Mucosa of rectum (tissue), 2 donors: ENCODE measurements at regions not wholly inside any gene's neighbourhood (a gene's known extent, or its start where the extent isn't known, plus 50 kb on each side); places are given as distances from the start of the nearest gene placed in this dataset.

Experiments
- H3K27ac ChIP-seq, 2 donors: one replicate each; pipeline ENCODE4 v1.7.0; 2013; ENCODE audit warnings: inconsistent platforms in 2 of 2, low read depth in 2 of 2, low read length in 2 of 2
- H3K27me3 ChIP-seq, 2 donors: one replicate each; pipeline ENCODE4 v1.7.0; 2013; ENCODE audit warnings: low read length in 2 of 2; ENCODE audit not compliant: control insufficient read depth in 2 of 2, insufficient read depth in 2 of 2
- H3K36me3 ChIP-seq, 2 donors: one replicate each; pipeline ENCODE4 v1.7.0; 2013; ENCODE audit warnings: low read length in 2 of 2; ENCODE audit not compliant: control insufficient read depth in 2 of 2, insufficient read depth in 2 of 2
- H3K4me1 ChIP-seq, 2 donors: one replicate each; pipeline ENCODE4 v1.7.0; 2013; ENCODE audit warnings: low read length in 2 of 2, mild to moderate bottlenecking in 1 of 2; ENCODE audit not compliant: control insufficient read depth in 2 of 2, insufficient read depth in 2 of 2
- H3K4me3 ChIP-seq, 2 donors: one replicate each; pipeline ENCODE4 v1.7.0; 2013; ENCODE audit warnings: low read length in 2 of 2
- H3K9ac ChIP-seq, 2 donors: one replicate each; pipeline ENCODE4 v1.7.0; 2013; ENCODE audit warnings: low read length in 2 of 2, low read depth in 1 of 2, mild to moderate bottlenecking in 1 of 2
- H3K9me3 ChIP-seq, 2 donors: one replicate each; pipeline ENCODE4 v1.7.0; 2013; ENCODE audit warnings: low read length in 2 of 2; ENCODE audit not compliant: control insufficient read depth in 2 of 2
- donor health status: healthy.
- donor health status: Normal muscosa, but diverticular disease.

GRCh38 chr2:120401275-120402066 is 55.5 kb downstream of the INHBB start:
- no peak overlapping the region for H3K9ac ChIP-seq
- H3K9me3 ChIP-seq = no peaks in the 10 kb centered on the region
- H3K4me3 ChIP-seq = no peak overlapping the region
- no peaks in the 10 kb centered on the region for H3K4me1 ChIP-seq
- no peak overlapping the region for H3K27ac ChIP-seq
- H3K36me3 ChIP-seq = no peaks in the 10 kb centered on the region
- H3K27me3 ChIP-seq = peaks cover 0 to 4% of the 10 kb centered on the region in 2 donors

- no peak overlapping the region for H3K27ac ChIP-seq
- no peaks in the 10 kb centered on the region for H3K9me3 ChIP-seq
- H3K27me3 ChIP-seq = peaks cover 0 to 3% of the 10 kb centered on the region in 2 donors
- H3K4me3 ChIP-seq = no peak overlapping the region
- H3K4me1 ChIP-seq = no peaks in the 10 kb centered on the region
- H3K9ac ChIP-seq = no peak overlapping the region
- no peaks in the 10 kb centered on the region for H3K36me3 ChIP-seq
Observed at GRCh38 chr2:120402067-120402433, 56.1 kb downstream of the INHBB start.

- no peak overlapping the region for H3K9ac ChIP-seq
- no peaks in the 10 kb centered on the region for H3K4me1 ChIP-seq
- H3K4me3 ChIP-seq = no peak overlapping the region
- H3K27ac ChIP-seq = no peak overlapping the region
- no peaks in the 10 kb centered on the region for H3K9me3 ChIP-seq
- no peaks in the 10 kb centered on the region for H3K36me3 ChIP-seq
- no peaks in the 10 kb centered on the region for H3K27me3 ChIP-seq
Observed at GRCh38 chr2:120402508-120402907, 56.6 kb downstream of the INHBB start.

- Histone ChIP-seq H3K36me3 (no peaks in the 10 kb centered on the region), H3K4me1 (no peaks in the 10 kb centered on the region), H3K9me3 (no peaks in the 10 kb centered on the region), H3K27ac (no peak overlapping the region), H3K9ac (no peak overlapping the region), H3K4me3 (no peak overlapping the region), H3K27me3 (no peaks in the 10 kb centered on the region)
Observed at GRCh38 chr2:120403261-120403660, 57.3 kb downstream of the INHBB start.

- Histone ChIP-seq H3K9me3 (no peaks in the 10 kb centered on the region), H3K4me1 (no peaks in the 10 kb centered on the region), H3K27ac (no peak overlapping the region), H3K4me3 (no peak overlapping the region), H3K36me3 (no peaks in the 10 kb centered on the region), H3K9ac (no peak overlapping the region), H3K27me3 (no peaks in the 10 kb centered on the region)
Observed at GRCh38 chr2:120403676-120404075, 57.7 kb downstream of the INHBB start.

- Histone ChIP-seq H3K36me3 (no peaks in the 10 kb centered on the region), H3K9ac (no peak overlapping the region), H3K4me1 (no peaks in the 10 kb centered on the region), H3K27me3 (no peaks in the 10 kb centered on the region), H3K27ac (no peak overlapping the region), H3K9me3 (no peaks in the 10 kb centered on the region), H3K4me3 (no peak overlapping the region)
Observed at GRCh38 chr2:120404274-120404673, 58.3 kb downstream of the INHBB start.

- Histone ChIP-seq H3K9ac (no peak overlapping the region), H3K9me3 (peaks cover 0 to 4% of the 10 kb centered on the region in 2 donors), H3K27me3 (no peaks in the 10 kb centered on the region), H3K4me1 (no peaks in the 10 kb centered on the region), H3K27ac (no peak overlapping the region), H3K36me3 (no peaks in the 10 kb centered on the region), H3K4me3 (no peak overlapping the region)
Observed at GRCh38 chr2:120404941-120405758, 59.2 kb downstream of the INHBB start.

GRCh38 chr2:120405759-120406099 is 59.8 kb downstream of the INHBB start:
- H3K4me3 ChIP-seq = no peak overlapping the region
- no peak overlapping the region for H3K27ac ChIP-seq

GRCh38 chr2:120406566-120406965 is 60.6 kb downstream of the INHBB start:
- H3K27ac ChIP-seq = no peak overlapping the region
- no peak overlapping the region for H3K9ac ChIP-seq
- peaks cover 0 to 4% of the 10 kb centered on the region in 2 donors for H3K9me3 ChIP-seq
- H3K27me3 ChIP-seq = no peaks in the 10 kb centered on the region
- H3K4me1 ChIP-seq = no peaks in the 10 kb centered on the region
- H3K4me3 ChIP-seq = no peak overlapping the region
- no peaks in the 10 kb centered on the region for H3K36me3 ChIP-seq

More at GRCh38 chr2:120405759-120406099, 59.8 kb downstream of the INHBB start:
- Histone ChIP-seq H3K9me3 (peaks cover 0 to 4% of the 10 kb centered on the region in 2 donors), H3K4me1 (no peaks in the 10 kb centered on the region), H3K27me3 (no peaks in the 10 kb centered on the region), H3K36me3 (no peaks in the 10 kb centered on the region), H3K9ac (no peak overlapping the region)

GRCh38 chr2:120410487-120410886 is 64.6 kb downstream of the INHBB start:
- Histone ChIP-seq H3K9ac (no peak overlapping the region), H3K4me3 (no peak overlapping the region), H3K27ac (no peak overlapping the region), H3K36me3 (no peaks in the 10 kb centered on the region), H3K27me3 (no peaks in the 10 kb centered on the region), H3K4me1 (no peaks in the 10 kb centered on the region), H3K9me3 (peaks cover 0 to 4% of the 10 kb centered on the region in 2 donors)
